IMR-90 (cell line): ENCODE measurements at regions not wholly inside any gene's neighbourhood (a gene's known extent, or its start where the extent isn't known, plus 50 kb on each side); places are given as distances from the start of the nearest gene placed in this dataset.

Experiments used
- ATAC-seq: fragments of 200-7000 bp; cut with Tn5 transposase; 2 replicates; pipeline ENCODE4 v1.9.1; 2020; ENCODE audit warnings: low read depth, mild to moderate bottlenecking, moderate library complexity
- BruUV-seq: library from RNA; stranded (reverse); fragments of 400-500 nt; replicated peaks from 2 replicates; lab custom pipeline; 2021; lab: Mats Ljungman, UMichigan
- CTCF ChIA-PET: fragments of 300-600 bp; formaldehyde crosslinking; extraction: SDS; loops from one replicate; lab custom pipeline; 2021; ENCODE audit warnings: antibody characterized with exemption; lab: Yijun Ruan, JAX
- POLR2A ChIA-PET: fragments of 300-600 bp; sonication (Branson Sonifier 250); formaldehyde crosslinking; loops from one replicate; lab custom pipeline; 2022; ENCODE audit warnings: antibody characterized with exemption; ENCODE audit not compliant: unreplicated experiment; lab: Charles Lee
- DNase-seq: peaks from one replicate; pipeline ENCODE4 v3.0.0; 2013
- H2AFZ ChIP-seq: replicated peaks from 2 replicates; pipeline ENCODE3; 2013; ENCODE audit warnings: low read length, mild to moderate bottlenecking; ENCODE audit not compliant: poor library complexity
- H2AK5ac ChIP-seq: 2 replicates; pipeline ENCODE4 v1.6.1; 2013; ENCODE audit warnings: low read depth, low read length, inconsistent platforms
- H2AK9ac ChIP-seq: replicated peaks from 2 replicates; pipeline ENCODE3; 2013; ENCODE audit warnings: mild to moderate bottlenecking, low read depth, low read length, moderate library complexity; ENCODE audit not compliant: poor library complexity
- H2BK120ac ChIP-seq: 2 replicates; pipeline ENCODE4 v1.6.1; 2013; ENCODE audit warnings: low read depth, low read length, inconsistent platforms
- H2BK15ac ChIP-seq: 3 replicates; pipeline ENCODE4 v1.6.1; 2013; ENCODE audit warnings: low read depth, low read length, inconsistent platforms
- H2BK20ac ChIP-seq: 2 replicates; pipeline ENCODE4 v1.6.1; 2013; ENCODE audit warnings: low read depth, mild to moderate bottlenecking, inconsistent platforms, low read length, moderate library complexity
- H2BK5ac ChIP-seq: 2 replicates; pipeline ENCODE4 v1.6.1; 2013; ENCODE audit warnings: mild to moderate bottlenecking, low read depth, low read length, inconsistent platforms; ENCODE audit not compliant: poor library complexity, severe bottlenecking
- H3K14ac ChIP-seq: replicated peaks from 2 replicates; pipeline ENCODE4 v1.6.1; 2013; ENCODE audit warnings: low read depth, low read length, inconsistent platforms
- H3K18ac ChIP-seq: 2 replicates; pipeline ENCODE4 v1.6.1; 2013; ENCODE audit warnings: low read depth, low read length, control low read depth
- H3K23ac ChIP-seq: 2 replicates; pipeline ENCODE4 v1.6.1; 2013; ENCODE audit warnings: low read depth, low read length, inconsistent platforms
- H3K27ac ChIP-seq: 2 replicates; pipeline ENCODE4 v1.5.1; 2013; ENCODE audit warnings: mild to moderate bottlenecking, control low read depth, low read length; ENCODE audit not compliant: insufficient read depth
- H3K27me3 ChIP-seq: 2 replicates; pipeline ENCODE4 v1.6.1; 2013; ENCODE audit warnings: low read length; ENCODE audit not compliant: control insufficient read depth, insufficient read depth
- H3K36me3 ChIP-seq: 2 replicates; pipeline ENCODE4 v1.6.1; 2013; ENCODE audit warnings: low read length, mixed read lengths; ENCODE audit not compliant: control insufficient read depth, insufficient read depth
- H3K4ac ChIP-seq: 2 replicates; pipeline ENCODE4 v1.6.1; 2013; ENCODE audit warnings: low read depth, low read length, inconsistent platforms
- H3K4me1 ChIP-seq: 2 replicates; pipeline ENCODE4 v1.6.1; 2013; ENCODE audit warnings: low read length, mixed read lengths; ENCODE audit not compliant: control insufficient read depth, insufficient read depth
- H3K4me2 ChIP-seq: 2 replicates; pipeline ENCODE4 v1.6.1; 2013; ENCODE audit warnings: low read depth, mild to moderate bottlenecking, control low read depth, low read length, moderate library complexity
- H3K4me3 ChIP-seq: 2 replicates; pipeline ENCODE4 v1.5.1; 2013; ENCODE audit warnings: low read depth, mild to moderate bottlenecking, control low read depth, low read length, moderate library complexity; ENCODE audit not compliant: insufficient read depth
- H3K56ac ChIP-seq: 2 replicates; pipeline ENCODE4 v1.6.1; 2013; ENCODE audit warnings: low read length, inconsistent platforms; ENCODE audit not compliant: insufficient read depth; ENCODE audit errors: extremely low read depth
- H3K79me1 ChIP-seq, 2 experiments: 2 replicates each; pipeline ENCODE4 v1.6.1; 2013; ENCODE audit warnings: low read length in 2 of 2, inconsistent platforms in 1 of 2, low read depth in 1 of 2
- H3K9ac ChIP-seq: 2 replicates; pipeline ENCODE4 v1.6.1; 2013; ENCODE audit warnings: low read depth, low read length, control low read depth
- H3K9me1 ChIP-seq: 2 replicates; pipeline ENCODE4 v1.6.1; 2013; ENCODE audit warnings: low read length, inconsistent platforms; ENCODE audit not compliant: insufficient read depth
- H3K9me3 ChIP-seq: 2 replicates; pipeline ENCODE4 v1.6.1; 2013; ENCODE audit warnings: low read length; ENCODE audit not compliant: control insufficient read depth, insufficient read depth
- H4K20me1 ChIP-seq: 2 replicates; pipeline ENCODE4 v1.6.1; 2013; ENCODE audit warnings: low read length, inconsistent platforms; ENCODE audit not compliant: insufficient read depth
- H4K5ac ChIP-seq: 2 replicates; pipeline ENCODE4 v1.6.1; 2013; ENCODE audit warnings: mild to moderate bottlenecking, low read depth, low read length, control low read depth
- H4K8ac ChIP-seq, 2 experiments: 2 replicates each; pipeline ENCODE4 v1.6.1; 2013; ENCODE audit warnings: low read depth in 2 of 2, low read length in 2 of 2, control low read depth in 1 of 2, inconsistent platforms in 1 of 2
- H4K91ac ChIP-seq: 2 replicates; pipeline ENCODE4 v1.6.1; 2013; ENCODE audit warnings: low read depth, low read length, inconsistent platforms; ENCODE audit not compliant: insufficient read depth
- BHLHE40 ChIP-seq: fragments of 150-350 bp; IDR thresholded peaks from 2 replicates; pipeline ENCODE4 v1.6.1; 2016; ENCODE audit warnings: mild to moderate bottlenecking, low read depth, low read length
- CHD1 ChIP-seq: IDR thresholded peaks from 2 replicates; pipeline ENCODE4 v1.6.1; 2012; ENCODE audit warnings: low read depth, low read length, improper control_type of control experiment
- FOS ChIP-seq: fragments of 150-350 bp; IDR thresholded peaks from 2 replicates; pipeline ENCODE4 v1.6.1; 2016; ENCODE audit warnings: low read depth, low read length
- MAFK ChIP-seq: IDR thresholded peaks from 2 replicates; pipeline ENCODE4 v1.6.1; 2012; ENCODE audit warnings: low read depth, low read length, improper control_type of control experiment
- MAZ ChIP-seq: IDR thresholded peaks from 2 replicates; pipeline ENCODE4 v1.6.1; 2012; ENCODE audit warnings: low read depth, mild to moderate bottlenecking, low read length, improper control_type of control experiment, moderate library complexity, borderline replicate concordance
- MXI1 ChIP-seq: IDR thresholded peaks from 2 replicates; pipeline ENCODE4 v1.6.1; 2012; ENCODE audit warnings: low read depth, mild to moderate bottlenecking, low read length, moderate library complexity, borderline replicate concordance
- NFE2L2 ChIP-seq: fragments of 150-350 bp; IDR thresholded peaks from 2 replicates; pipeline ENCODE4 v1.6.1; 2016; ENCODE audit warnings: low read depth, mild to moderate bottlenecking, low read length
- POLR2A ChIP-seq: IDR thresholded peaks from 2 replicates; pipeline ENCODE4 v1.6.1; 2012; ENCODE audit warnings: mild to moderate bottlenecking, low read depth, low read length
- RAD21 ChIP-seq: IDR thresholded peaks from 2 replicates; pipeline ENCODE4 v1.6.1; 2012; ENCODE audit warnings: low read length, improper control_type of control experiment
- RCOR1 ChIP-seq: IDR thresholded peaks from 2 replicates; pipeline ENCODE4 v1.6.1; 2012; ENCODE audit warnings: mild to moderate bottlenecking, low read length, improper control_type of control experiment; ENCODE audit not compliant: insufficient replicate concordance
- RFX5 ChIP-seq: IDR thresholded peaks from 2 replicates; pipeline ENCODE4 v1.8.0; 2012; ENCODE audit warnings: low read depth, mild to moderate bottlenecking, low read length, moderate library complexity
- SMC3 ChIP-seq: fragments of 150-350 bp; IDR thresholded peaks from 2 replicates; pipeline ENCODE4 v1.6.1; 2016; ENCODE audit warnings: low read depth, mild to moderate bottlenecking, antibody characterized with exemption, low read length, moderate library complexity
- WGBS, 2 experiments: methylation state at CpG; one replicate each; pipeline versions ENCODE4 v1.1.5 to v1.1.7; 2013; ENCODE audit warnings: missing lambda C conversion rate in 2 of 2; ENCODE audit not compliant: insufficient read length in 1 of 2; ENCODE audit errors: extremely low coverage in 2 of 2; 5-methylcytosine and 5-hydroxymethylcytosine counted together
- dilution Hi-C: fragments of 300-500 bp; cut with HindIII; formaldehyde crosslinking; loops from one replicate; pipeline ENCODE4 v1.14.3; 2018; ENCODE audit warnings: low sequenced_read_pairs; ENCODE audit not compliant: unreplicated experiment
- in situ Hi-C: fragments of 300-500 bp; cut with MboI; formaldehyde crosslinking; loops from 3 replicates; pipeline ENCODE4 v1.14.3; 2019; ENCODE audit warnings: low sequenced_read_pairs, inconsistent platforms, mixed read lengths
- intact Hi-C: fragments of 100-400 bp; cut with micrococcal nuclease; formaldehyde crosslinking; loops from 2 replicates; pipeline ENCODE4 v1.10.0; 2022
- TF ChIP-seq, protein P1 (sequence below): fragments of 150-350 bp; IDR thresholded peaks from 2 replicates; pipeline ENCODE4 v1.6.1; 2017; ENCODE audit warnings: mild to moderate bottlenecking, antibody characterized with exemption, low read length, low read depth
- TF ChIP-seq, protein P2 (sequence below): fragments of 150-350 bp; IDR thresholded peaks from 2 replicates; pipeline ENCODE4 v1.6.1; 2016; ENCODE audit warnings: low read depth, mild to moderate bottlenecking, low read length, moderate library complexity, borderline replicate concordance
- TF ChIP-seq, protein P3 (sequence below): conservative IDR thresholded peaks from 2 replicates; pipeline ENCODE4 v1.5.1; 2012; ENCODE audit warnings: mild to moderate bottlenecking, low read depth, low read length, improper control_type of control experiment

DNA sequence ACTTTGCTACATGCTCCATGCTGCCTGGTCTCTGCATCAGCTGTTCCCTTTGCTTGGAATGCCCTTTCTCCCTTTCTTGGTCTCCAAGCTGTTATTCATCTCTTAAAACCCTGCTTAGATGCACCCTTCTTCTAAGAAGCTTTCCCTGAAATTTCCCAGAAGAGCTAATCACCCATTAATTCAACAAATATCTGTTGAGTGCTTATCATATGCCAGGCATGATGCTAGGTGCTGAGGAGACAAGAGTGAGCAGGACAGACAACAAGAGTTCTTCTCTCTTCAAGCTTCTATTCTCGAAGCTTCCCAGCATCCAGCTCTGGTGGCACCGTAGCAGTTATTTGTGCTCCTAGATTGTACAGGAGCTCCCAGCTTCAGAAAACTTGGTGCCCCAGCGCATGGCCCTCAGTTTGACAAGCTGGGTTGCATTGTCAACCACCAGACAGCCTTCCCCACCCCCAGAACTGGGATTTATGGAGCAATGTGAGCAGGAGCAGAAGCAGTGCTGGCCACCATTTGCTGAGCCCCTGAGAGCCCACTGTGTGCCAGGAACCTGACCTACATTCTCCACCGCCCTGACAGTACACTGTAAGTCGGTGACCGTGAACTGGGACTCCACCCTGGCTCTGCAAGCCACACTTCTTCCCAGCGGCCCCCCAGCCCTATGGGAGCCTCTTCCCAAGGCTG lies 68.0 kb upstream of the ACOT11 start:
- Histone ChIP-seq H4K91ac (no peak overlapping the region), H3K79me1 (no peaks in the 10 kb centered on the region), H3K9ac (no peak overlapping the region), H3K9me3 (no peaks in the 10 kb centered on the region), H3K9me1 (no peaks in the 10 kb centered on the region), H2BK120ac (no peak overlapping the region), H3K4me2 (no peak overlapping the region), H3K27ac (no peak overlapping the region), H2BK15ac (no peak overlapping the region), H3K36me3 (no peaks in the 10 kb centered on the region), H4K8ac (no peak overlapping the region), H3K18ac (no peak overlapping the region; the same call in 1 of the 2 replicates), H3K4ac (no peak overlapping the region), H2BK20ac (no peak overlapping the region), H2AFZ (peak overlapping the region; percentile 3), H2AK5ac (no peak overlapping the region), H3K56ac (no peak overlapping the region), H3K14ac (no peak overlapping the region), H3K23ac (no peak overlapping the region), H4K5ac (no peak overlapping the region), H3K4me3 (no peak overlapping the region), H4K20me1 (no peaks in the 10 kb centered on the region), H3K27me3 (peaks cover 31% of the 10 kb centered on the region), H2BK5ac (no peak overlapping the region), H3K4me1 (peaks cover 5% of the 10 kb centered on the region; the same call in 1 of the 2 replicates), H2AK9ac (peak overlapping the region; percentile 5)
- dilution Hi-C loops (no loop called here), in situ Hi-C loops (loop anchor here (10.0 to 25.0 kb wide), 2 partner anchors 355 to 618 kb away; no protein-coding TSS in a partner anchor), intact Hi-C loops (no loop called here)
- TF ChIP-seq, protein P1, sequence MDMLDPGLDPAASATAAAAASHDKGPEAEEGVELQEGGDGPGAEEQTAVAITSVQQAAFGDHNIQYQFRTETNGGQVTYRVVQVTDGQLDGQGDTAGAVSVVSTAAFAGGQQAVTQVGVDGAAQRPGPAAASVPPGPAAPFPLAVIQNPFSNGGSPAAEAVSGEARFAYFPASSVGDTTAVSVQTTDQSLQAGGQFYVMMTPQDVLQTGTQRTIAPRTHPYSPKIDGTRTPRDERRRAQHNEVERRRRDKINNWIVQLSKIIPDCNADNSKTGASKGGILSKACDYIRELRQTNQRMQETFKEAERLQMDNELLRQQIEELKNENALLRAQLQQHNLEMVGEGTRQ = no peak
- no peak for TF ChIP-seq MXI1
- TF ChIP-seq, protein P2, sequence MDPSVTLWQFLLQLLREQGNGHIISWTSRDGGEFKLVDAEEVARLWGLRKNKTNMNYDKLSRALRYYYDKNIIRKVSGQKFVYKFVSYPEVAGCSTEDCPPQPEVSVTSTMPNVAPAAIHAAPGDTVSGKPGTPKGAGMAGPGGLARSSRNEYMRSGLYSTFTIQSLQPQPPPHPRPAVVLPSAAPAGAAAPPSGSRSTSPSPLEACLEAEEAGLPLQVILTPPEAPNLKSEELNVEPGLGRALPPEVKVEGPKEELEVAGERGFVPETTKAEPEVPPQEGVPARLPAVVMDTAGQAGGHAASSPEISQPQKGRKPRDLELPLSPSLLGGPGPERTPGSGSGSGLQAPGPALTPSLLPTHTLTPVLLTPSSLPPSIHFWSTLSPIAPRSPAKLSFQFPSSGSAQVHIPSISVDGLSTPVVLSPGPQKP = no peak
- TF ChIP-seq BHLHE40 = no peak
- TF ChIP-seq, protein P3, sequence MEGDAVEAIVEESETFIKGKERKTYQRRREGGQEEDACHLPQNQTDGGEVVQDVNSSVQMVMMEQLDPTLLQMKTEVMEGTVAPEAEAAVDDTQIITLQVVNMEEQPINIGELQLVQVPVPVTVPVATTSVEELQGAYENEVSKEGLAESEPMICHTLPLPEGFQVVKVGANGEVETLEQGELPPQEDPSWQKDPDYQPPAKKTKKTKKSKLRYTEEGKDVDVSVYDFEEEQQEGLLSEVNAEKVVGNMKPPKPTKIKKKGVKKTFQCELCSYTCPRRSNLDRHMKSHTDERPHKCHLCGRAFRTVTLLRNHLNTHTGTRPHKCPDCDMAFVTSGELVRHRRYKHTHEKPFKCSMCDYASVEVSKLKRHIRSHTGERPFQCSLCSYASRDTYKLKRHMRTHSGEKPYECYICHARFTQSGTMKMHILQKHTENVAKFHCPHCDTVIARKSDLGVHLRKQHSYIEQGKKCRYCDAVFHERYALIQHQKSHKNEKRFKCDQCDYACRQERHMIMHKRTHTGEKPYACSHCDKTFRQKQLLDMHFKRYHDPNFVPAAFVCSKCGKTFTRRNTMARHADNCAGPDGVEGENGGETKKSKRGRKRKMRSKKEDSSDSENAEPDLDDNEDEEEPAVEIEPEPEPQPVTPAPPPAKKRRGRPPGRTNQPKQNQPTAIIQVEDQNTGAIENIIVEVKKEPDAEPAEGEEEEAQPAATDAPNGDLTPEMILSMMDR = no peak
- TF ChIP-seq MAFK = no peak
- no peak for TF ChIP-seq MAZ
- no peak for TF ChIP-seq RCOR1
- TF ChIP-seq FOS = no peak
- TF ChIP-seq RAD21 = no peak
- no peak for TF ChIP-seq RFX5
- no peak for TF ChIP-seq POLR2A
- no peak for TF ChIP-seq CHD1
- TF ChIP-seq NFE2L2 = no peak
- no peak for TF ChIP-seq SMC3
- ChIA-PET CTCF (no interaction called here), POLR2A (no interaction called here)
- BruUV-seq = no TSS peak
- 56% methylated on average over 5 of the region's 7 CpGs; no CpG with 5 or more reads in 1 of the 2 experiments for WGBS, 2 experiments
- ATAC-seq (no peak), DNase-seq (no peak)
